ENCODE measurements at regions not wholly inside any gene's neighbourhood (a gene's known extent, or its start where the extent isn't known, plus 50 kb on each side); places are given as distances from the start of the nearest gene placed in this dataset.

DNA sequence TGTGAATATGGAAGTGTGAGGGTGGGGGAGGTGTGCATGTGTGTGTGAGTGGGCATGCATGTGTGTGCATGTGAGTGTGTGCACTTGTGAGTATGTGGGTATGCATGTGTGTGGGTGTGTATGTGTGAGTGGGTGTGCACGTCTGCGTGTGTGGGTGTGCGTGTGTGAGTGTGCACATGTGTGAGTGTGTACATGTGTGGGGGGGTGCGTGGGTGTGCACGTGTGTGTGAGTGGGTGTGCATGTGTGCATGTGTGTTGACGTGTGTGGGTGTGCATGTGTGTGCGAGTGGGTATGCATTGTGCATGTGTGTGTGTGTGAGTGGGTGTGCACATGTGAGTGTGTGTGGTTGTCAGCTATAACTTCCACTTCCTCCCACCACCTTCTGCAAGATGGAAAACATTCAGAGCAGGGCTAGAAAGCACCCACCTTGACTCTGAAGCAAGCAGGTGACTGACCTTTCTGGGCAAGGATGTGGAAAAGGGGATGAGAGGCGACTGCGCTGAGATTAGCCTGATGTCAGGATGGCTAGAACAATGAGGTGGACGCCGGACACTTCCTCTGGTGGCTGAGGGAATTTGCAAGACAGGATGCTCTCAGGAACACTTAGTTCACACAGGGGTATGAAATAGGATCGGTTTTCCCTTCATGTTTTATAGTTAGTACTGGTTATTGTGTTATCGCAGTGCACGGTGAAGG is 103.6 kb downstream of the ACKR3 start:
- WGBS, 3 donors, result 89 to 94% (median 91%) methylated on average over 14 of the region's 14 CpGs

DNA sequence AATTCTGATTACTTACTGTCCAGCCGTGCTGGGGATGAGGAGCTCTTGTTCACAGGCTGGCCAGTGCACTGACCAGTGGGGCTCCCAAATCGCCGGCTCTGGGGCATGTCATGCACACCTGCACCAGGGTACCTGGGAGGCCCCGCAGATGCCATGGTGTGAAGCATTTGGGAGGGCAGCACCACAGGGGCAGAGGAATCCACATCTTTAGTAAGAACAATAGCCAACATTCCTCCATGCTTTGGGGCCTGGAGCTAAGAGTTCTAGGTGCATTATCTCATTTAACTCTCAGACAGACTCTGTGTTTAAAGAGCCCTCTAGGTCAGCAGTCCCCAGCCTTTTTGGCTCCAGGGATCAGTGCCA is 104.2 kb downstream of the ACKR3 start:
- Histone ChIP-seq H3K27ac (no peak overlapping the region), H3K9me3 (no peaks in the 10 kb centered on the region), H3K27me3 (no peaks in the 10 kb centered on the region), H3K4me1 (ENCODE audit: insufficient read depth) (no peaks in the 10 kb centered on the region), H3K4me3 (no peak overlapping the region), H3K36me3 (no peaks in the 10 kb centered on the region)
- 91 to 97% (median 96%) methylated on average over 4 of the region's 4 CpGs for WGBS, 3 donors
- DNase-seq, result no peak
- TF ChIP-seq POLR2A (IDR thresholded peaks at IDR 0.05), result no peak
- TF ChIP-seq, protein P1, sequence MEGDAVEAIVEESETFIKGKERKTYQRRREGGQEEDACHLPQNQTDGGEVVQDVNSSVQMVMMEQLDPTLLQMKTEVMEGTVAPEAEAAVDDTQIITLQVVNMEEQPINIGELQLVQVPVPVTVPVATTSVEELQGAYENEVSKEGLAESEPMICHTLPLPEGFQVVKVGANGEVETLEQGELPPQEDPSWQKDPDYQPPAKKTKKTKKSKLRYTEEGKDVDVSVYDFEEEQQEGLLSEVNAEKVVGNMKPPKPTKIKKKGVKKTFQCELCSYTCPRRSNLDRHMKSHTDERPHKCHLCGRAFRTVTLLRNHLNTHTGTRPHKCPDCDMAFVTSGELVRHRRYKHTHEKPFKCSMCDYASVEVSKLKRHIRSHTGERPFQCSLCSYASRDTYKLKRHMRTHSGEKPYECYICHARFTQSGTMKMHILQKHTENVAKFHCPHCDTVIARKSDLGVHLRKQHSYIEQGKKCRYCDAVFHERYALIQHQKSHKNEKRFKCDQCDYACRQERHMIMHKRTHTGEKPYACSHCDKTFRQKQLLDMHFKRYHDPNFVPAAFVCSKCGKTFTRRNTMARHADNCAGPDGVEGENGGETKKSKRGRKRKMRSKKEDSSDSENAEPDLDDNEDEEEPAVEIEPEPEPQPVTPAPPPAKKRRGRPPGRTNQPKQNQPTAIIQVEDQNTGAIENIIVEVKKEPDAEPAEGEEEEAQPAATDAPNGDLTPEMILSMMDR (IDR thresholded peaks at IDR 0.05), result no peak
- no peak for TF ChIP-seq EP300 (IDR thresholded peaks at IDR 0.05)
- intact Hi-C loops (cut with DNase I), result no loop called here

More for the DNA sequence above, 103.6 kb downstream of the ACKR3 start:
- Histone ChIP-seq H3K4me1 (ENCODE audit: insufficient read depth) (no peaks in the 10 kb centered on the region), H3K27me3 (no peaks in the 10 kb centered on the region), H3K4me3 (no peak overlapping the region), H3K9me3 (no peaks in the 10 kb centered on the region), H3K36me3 (no peaks in the 10 kb centered on the region), H3K27ac (no peak overlapping the region)
- no peak for DNase-seq
- TF ChIP-seq EP300 (IDR thresholded peaks at IDR 0.05), result no peak
- TF ChIP-seq, protein P1 (IDR thresholded peaks at IDR 0.05), result no peak
- TF ChIP-seq POLR2A (IDR thresholded peaks at IDR 0.05), result no peak
- intact Hi-C loops (cut with DNase I), result no loop called here

DNA sequence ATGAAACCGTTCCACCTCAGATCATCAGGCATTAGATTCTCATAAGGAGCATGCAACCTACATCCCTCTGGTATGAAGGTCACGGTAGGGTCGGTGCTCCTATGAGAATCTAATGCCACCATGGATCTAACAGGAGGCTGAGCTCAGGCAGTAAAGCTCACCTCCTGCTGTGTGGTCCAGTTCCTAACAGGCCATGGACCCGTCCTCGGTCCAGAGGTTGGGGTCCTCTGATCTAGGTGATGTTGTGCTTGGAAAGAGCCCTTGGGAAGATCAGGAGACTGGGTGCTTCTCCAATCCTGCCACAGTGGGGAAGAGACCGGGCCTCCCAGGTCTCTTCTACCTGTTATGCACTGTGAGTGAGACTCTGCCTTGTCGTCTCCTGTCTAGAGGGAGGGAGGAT is 104.6 kb downstream of the ACKR3 start:
- H3K4me3 ChIP-seq, result no peak overlapping the region
- intact Hi-C loops (cut with DNase I), result no loop called here
- no peaks in the 10 kb centered on the region for H3K27me3 ChIP-seq
- no peaks in the 10 kb centered on the region for H3K36me3 ChIP-seq
- no peaks in the 10 kb centered on the region for H3K4me1 ChIP-seq (ENCODE audit: insufficient read depth)
- no peaks in the 10 kb centered on the region for H3K9me3 ChIP-seq
- 94 to 96% (median 94%) methylated on average over 7 of the region's 7 CpGs for WGBS, 3 donors
- DNase-seq, result no peak
- no peak overlapping the region for H3K27ac ChIP-seq
- TF ChIP-seq, protein P1 (IDR thresholded peaks at IDR 0.05), result no peak
- no peak for TF ChIP-seq POLR2A (IDR thresholded peaks at IDR 0.05)
- TF ChIP-seq EP300 (IDR thresholded peaks at IDR 0.05), result no peak

DNA sequence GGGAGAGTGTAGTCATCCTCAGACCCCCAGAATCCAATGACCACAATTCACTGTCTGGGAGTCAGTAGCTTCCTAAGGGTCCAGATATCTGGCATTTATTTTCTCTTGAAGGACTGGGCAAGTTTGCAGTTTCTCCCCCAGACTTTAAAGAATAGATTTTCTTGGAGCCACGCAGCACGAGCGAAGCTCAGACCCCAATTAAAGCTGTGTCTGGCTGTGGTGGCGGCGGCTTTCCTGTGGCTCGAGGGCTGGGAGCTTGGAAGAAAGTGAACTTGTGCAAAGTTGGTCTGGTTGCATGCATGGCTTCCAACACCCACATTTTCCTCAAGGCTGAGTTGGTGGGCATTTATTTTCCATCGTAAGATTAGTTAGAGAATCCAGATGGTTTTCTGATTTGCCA is 105.0 kb downstream of the ACKR3 start:
- H3K4me3 ChIP-seq, result no peak overlapping the region
- 55 to 59% (median 58%) methylated on average over 7 of the region's 7 CpGs for WGBS, 3 donors
- no peaks in the 10 kb centered on the region for H3K4me1 ChIP-seq (ENCODE audit: insufficient read depth)
- no peaks in the 10 kb centered on the region for H3K9me3 ChIP-seq
- no peak for TF ChIP-seq POLR2A (IDR thresholded peaks at IDR 0.05)
- TF ChIP-seq EP300 (IDR thresholded peaks at IDR 0.05), result no peak
- TF ChIP-seq, protein P1 (IDR thresholded peaks at IDR 0.05), result no peak
- H3K27me3 ChIP-seq, result no peaks in the 10 kb centered on the region
- no peaks in the 10 kb centered on the region for H3K36me3 ChIP-seq
- H3K27ac ChIP-seq, result no peak overlapping the region
- DNase-seq, result no peak
- intact Hi-C loops (cut with DNase I), result no loop called here

Measured in ovary (tissue), 7 donors.